Esophagus muscularis mucosa (tissue), 3 donors: ENCODE measurements at regions not wholly inside any gene's neighbourhood (a gene's known extent, or its start where the extent isn't known, plus 50 kb on each side); places are given as distances from the start of the nearest gene placed in this dataset.

Source experiments
- POLR2A ChIP-seq: fragments of 450-650 bp; IDR thresholded peaks from one replicate; pipeline ENCODE4 v1.6.1; 2017; ENCODE audit warnings: antibody characterized with exemption, moderate library complexity, mild to moderate bottlenecking, low read depth
- POLR2AphosphoS5 ChIP-seq, 2 donors: sonication (generic); formaldehyde crosslinking; IDR thresholded peaks; one replicate each; pipeline ENCODE4 v1.6.1; 2017; ENCODE audit warnings: antibody characterized with exemption in 2 of 2
- TF ChIP-seq, protein P1 (sequence below), 3 experiments: fragments of 200-600 bp in 2 of 3; fragments of 450-650 bp in 1 of 3; sonication (generic) in 2 of 3; IDR thresholded peaks; one replicate each; pipeline ENCODE4 v1.5.1; 2017 to 2019; ENCODE audit warnings: antibody characterized with exemption in 3 of 3, mild to moderate bottlenecking in 2 of 3, moderate library complexity in 1 of 3

- TF ChIP-seq POLR2AphosphoS5 (IDR thresholded peaks at IDR 0.05) (no peak), POLR2A (no peak)
- TF ChIP-seq, protein P1, sequence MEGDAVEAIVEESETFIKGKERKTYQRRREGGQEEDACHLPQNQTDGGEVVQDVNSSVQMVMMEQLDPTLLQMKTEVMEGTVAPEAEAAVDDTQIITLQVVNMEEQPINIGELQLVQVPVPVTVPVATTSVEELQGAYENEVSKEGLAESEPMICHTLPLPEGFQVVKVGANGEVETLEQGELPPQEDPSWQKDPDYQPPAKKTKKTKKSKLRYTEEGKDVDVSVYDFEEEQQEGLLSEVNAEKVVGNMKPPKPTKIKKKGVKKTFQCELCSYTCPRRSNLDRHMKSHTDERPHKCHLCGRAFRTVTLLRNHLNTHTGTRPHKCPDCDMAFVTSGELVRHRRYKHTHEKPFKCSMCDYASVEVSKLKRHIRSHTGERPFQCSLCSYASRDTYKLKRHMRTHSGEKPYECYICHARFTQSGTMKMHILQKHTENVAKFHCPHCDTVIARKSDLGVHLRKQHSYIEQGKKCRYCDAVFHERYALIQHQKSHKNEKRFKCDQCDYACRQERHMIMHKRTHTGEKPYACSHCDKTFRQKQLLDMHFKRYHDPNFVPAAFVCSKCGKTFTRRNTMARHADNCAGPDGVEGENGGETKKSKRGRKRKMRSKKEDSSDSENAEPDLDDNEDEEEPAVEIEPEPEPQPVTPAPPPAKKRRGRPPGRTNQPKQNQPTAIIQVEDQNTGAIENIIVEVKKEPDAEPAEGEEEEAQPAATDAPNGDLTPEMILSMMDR (IDR thresholded peaks at IDR 0.05): no peak
Measured at GRCh38 chr14:53888535-53889386, 67.9 kb downstream of the BMP4 start.
